ENCODE measurements at regions not wholly inside any gene's neighbourhood (a gene's known extent, or its start where the extent isn't known, plus 50 kb on each side); places are given as distances from the start of the nearest gene placed in this dataset.

GRCh38 chr21:34192646-34193285 is 119.4 kb downstream of the MRPS6 start:
- DNase-seq (ENCODE audit: low read depth): no peak
- no peak for TF ChIP-seq CTCF (conservative IDR thresholded peaks at IDR 0.05; ENCODE audit: low read length)
- H3K4me3 ChIP-seq (ENCODE audit: low read length): no peak overlapping the region

- H3K4me3 ChIP-seq (ENCODE audit: low read length): no peak overlapping the region
- DNase-seq (ENCODE audit: low read depth): no peak
- TF ChIP-seq CTCF (conservative IDR thresholded peaks at IDR 0.05; ENCODE audit: low read length): no peak
Observed at GRCh38 chr21:34195335-34195734, 122.0 kb downstream of the MRPS6 start.

GRCh38 chr21:34196996-34197395 is 123.6 kb downstream of the MRPS6 start:
- no peak for TF ChIP-seq CTCF (conservative IDR thresholded peaks at IDR 0.05; ENCODE audit: low read length)
- no peak for DNase-seq (ENCODE audit: low read depth)
- H3K4me3 ChIP-seq (ENCODE audit: low read length): no peak overlapping the region

GRCh38 chr21:34197561-34197960 is 124.2 kb downstream of the MRPS6 start:
- H3K4me3 ChIP-seq (ENCODE audit: low read length): no peak overlapping the region
- no peak for TF ChIP-seq CTCF (conservative IDR thresholded peaks at IDR 0.05; ENCODE audit: low read length)
- DNase-seq (ENCODE audit: low read depth): no peak

GRCh38 chr21:34198231-34199120 is 125.1 kb downstream of the MRPS6 start:
- no peak for TF ChIP-seq CTCF (conservative IDR thresholded peaks at IDR 0.05; ENCODE audit: low read length)
- H3K4me3 ChIP-seq (ENCODE audit: low read length): no peak overlapping the region
- no peak for DNase-seq (ENCODE audit: low read depth)

GRCh38 chr21:34199121-34199910 is 125.9 kb downstream of the MRPS6 start:
- no peak for TF ChIP-seq CTCF (conservative IDR thresholded peaks at IDR 0.05; ENCODE audit: low read length)
- DNase-seq (ENCODE audit: low read depth): no peak

More at GRCh38 chr21:34199121-34199910, 125.9 kb downstream of the MRPS6 start:
- no peak overlapping the region for H3K4me3 ChIP-seq (ENCODE audit: low read length)
